ENCODE measurements at regions not wholly inside any gene's neighbourhood (a gene's known extent, or its start where the extent isn't known, plus 50 kb on each side); places are given as distances from the start of the nearest gene placed in this dataset.

DNA sequence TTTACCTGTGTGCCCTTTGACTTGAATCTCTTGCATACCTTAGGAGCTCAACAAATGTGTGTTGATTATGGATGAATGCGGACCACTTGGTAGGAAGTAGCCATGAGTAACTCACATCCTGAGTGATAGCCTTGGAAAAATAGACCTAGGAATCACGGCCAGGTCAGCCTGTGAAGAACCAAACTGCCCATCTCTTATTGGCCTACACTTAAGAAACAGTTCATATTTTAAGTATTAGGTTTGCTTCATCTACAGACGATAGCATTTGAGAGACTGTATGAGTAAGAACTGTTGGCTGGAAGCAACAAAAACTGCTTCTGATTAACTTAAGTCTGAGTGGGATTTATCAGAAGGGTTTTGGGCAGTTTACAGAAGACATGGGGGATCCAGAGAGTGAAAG, 152.5 kb upstream of the ADRA1D start:
- intact Hi-C loops (cut with micrococcal nuclease; ENCODE audit: unreplicated experiment) = no loop called here
- ChIA-PET CTCF (no interaction called here), POLR2A (no interaction called here)
- no peak for DNase-seq
- Mint-ChIP-seq H3K4me3 (ENCODE audit: unreplicated experiment) (no peak overlapping the region), H3K4me1 (ENCODE audit: low read depth, unreplicated experiment) (no peaks in the 10 kb centered on the region), H3K36me3 (ENCODE audit: insufficient read depth, unreplicated experiment) (no peaks in the 10 kb centered on the region), H3K27ac (ENCODE audit: unreplicated experiment) (no peak overlapping the region), H3K9me3 (ENCODE audit: unreplicated experiment) (no peaks in the 10 kb centered on the region), H3K27me3 (ENCODE audit: insufficient read depth, unreplicated experiment) (peaks cover 12% of the 10 kb centered on the region)
- Histone ChIP-seq H3K9me3 (peaks cover 3% of the 10 kb centered on the region; the same call in 1 of the 2 replicates), H3K4me1 (no peaks in the 10 kb centered on the region), H3K27me3 (replicated peaks; ENCODE audit: control insufficient read depth, insufficient read depth, low read length) (no peaks in the 10 kb centered on the region; the same call in 1 of the 2 replicates), H3K36me3 (ENCODE audit: control insufficient read depth, insufficient read depth, low read length) (no peaks in the 10 kb centered on the region), H3K4me3 (ENCODE audit: low read depth, low read length) (no peak overlapping the region)
- TF ChIP-seq, protein P1, sequence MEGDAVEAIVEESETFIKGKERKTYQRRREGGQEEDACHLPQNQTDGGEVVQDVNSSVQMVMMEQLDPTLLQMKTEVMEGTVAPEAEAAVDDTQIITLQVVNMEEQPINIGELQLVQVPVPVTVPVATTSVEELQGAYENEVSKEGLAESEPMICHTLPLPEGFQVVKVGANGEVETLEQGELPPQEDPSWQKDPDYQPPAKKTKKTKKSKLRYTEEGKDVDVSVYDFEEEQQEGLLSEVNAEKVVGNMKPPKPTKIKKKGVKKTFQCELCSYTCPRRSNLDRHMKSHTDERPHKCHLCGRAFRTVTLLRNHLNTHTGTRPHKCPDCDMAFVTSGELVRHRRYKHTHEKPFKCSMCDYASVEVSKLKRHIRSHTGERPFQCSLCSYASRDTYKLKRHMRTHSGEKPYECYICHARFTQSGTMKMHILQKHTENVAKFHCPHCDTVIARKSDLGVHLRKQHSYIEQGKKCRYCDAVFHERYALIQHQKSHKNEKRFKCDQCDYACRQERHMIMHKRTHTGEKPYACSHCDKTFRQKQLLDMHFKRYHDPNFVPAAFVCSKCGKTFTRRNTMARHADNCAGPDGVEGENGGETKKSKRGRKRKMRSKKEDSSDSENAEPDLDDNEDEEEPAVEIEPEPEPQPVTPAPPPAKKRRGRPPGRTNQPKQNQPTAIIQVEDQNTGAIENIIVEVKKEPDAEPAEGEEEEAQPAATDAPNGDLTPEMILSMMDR (IDR thresholded peaks at IDR 0.05; ENCODE audit: insufficient read depth in 1 of 2, low read depth in 1 of 2, low read length in 1 of 2, severe bottlenecking in 1 of 2, unreplicated experiment in 1 of 2) = no peak
- no TSS peak for BruUV-seq (replicated peaks)

DNA sequence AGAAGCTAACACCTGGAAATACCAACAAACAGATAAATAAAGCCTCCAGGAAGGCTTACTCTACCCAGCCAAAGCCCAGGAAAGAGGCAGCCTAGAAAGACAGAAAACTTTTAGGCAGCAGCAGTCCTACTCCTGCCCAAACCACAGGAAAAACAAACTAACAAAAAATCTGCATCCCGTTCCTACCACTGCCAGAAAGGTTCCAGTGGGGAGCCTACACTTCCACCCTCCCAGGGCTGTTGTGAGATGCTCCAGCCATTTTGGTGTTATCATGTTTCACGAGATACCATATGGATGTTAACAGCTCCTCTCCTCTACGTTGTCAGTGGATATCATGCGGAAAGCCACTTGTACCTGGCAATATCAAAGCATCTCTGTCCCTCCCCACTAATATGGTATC, 135.9 kb upstream of the ADRA1D start:
- no peaks in the 10 kb centered on the region for H3K4me1 ChIP-seq
- Mint-ChIP-seq H3K9me3 (ENCODE audit: unreplicated experiment) (peaks cover 9% of the 10 kb centered on the region), H3K4me3 (ENCODE audit: unreplicated experiment) (no peak overlapping the region), H3K27me3 (ENCODE audit: insufficient read depth, unreplicated experiment) (peaks cover 11% of the 10 kb centered on the region), H3K27ac (ENCODE audit: unreplicated experiment) (no peak overlapping the region), H3K36me3 (ENCODE audit: insufficient read depth, unreplicated experiment) (no peaks in the 10 kb centered on the region), H3K4me1 (ENCODE audit: low read depth, unreplicated experiment) (no peaks in the 10 kb centered on the region)
- POLR2A ChIA-PET = no interaction called here
- no peaks in the 10 kb centered on the region for H3K27me3 ChIP-seq (replicated peaks; ENCODE audit: control insufficient read depth, insufficient read depth, low read length)
- TF ChIP-seq, protein P1 (IDR thresholded peaks at IDR 0.05; ENCODE audit: insufficient read depth in 1 of 2, low read depth in 1 of 2, low read length in 1 of 2, severe bottlenecking in 1 of 2, unreplicated experiment in 1 of 2) = no peak
- DNase-seq = no peak
- CTCF ChIA-PET = no interaction called here
- BruUV-seq (replicated peaks) = no TSS peak
- no peak overlapping the region for H3K4me3 ChIP-seq (ENCODE audit: low read depth, low read length)
- no peaks in the 10 kb centered on the region for H3K9me3 ChIP-seq
- no peaks in the 10 kb centered on the region for H3K36me3 ChIP-seq (ENCODE audit: control insufficient read depth, insufficient read depth, low read length)
- intact Hi-C loops (cut with micrococcal nuclease; ENCODE audit: unreplicated experiment) = no loop called here

DNA sequence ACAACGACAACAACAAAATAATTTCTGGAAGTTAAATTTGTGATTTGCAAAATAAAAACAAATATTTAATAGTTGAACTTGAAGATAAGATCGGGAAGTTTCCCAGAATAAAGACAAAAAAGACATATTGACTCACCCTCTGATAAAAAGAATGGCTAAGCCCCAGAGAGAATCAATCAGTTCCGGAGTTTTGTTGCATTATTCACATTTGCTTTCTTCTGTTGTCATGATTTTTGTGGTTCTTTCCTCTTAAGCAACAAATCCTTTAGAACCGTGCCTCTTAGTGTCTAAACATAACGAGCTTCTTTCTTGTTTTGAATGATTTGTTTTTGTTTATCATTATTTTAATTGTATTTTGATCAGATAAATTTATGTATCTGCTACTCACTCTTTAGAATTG, 134.9 kb upstream of the ADRA1D start:
- ChIA-PET POLR2A (no interaction called here), CTCF (no interaction called here)
- intact Hi-C loops (cut with micrococcal nuclease; ENCODE audit: unreplicated experiment) = no loop called here

More for the DNA sequence above, 134.9 kb upstream of the ADRA1D start:
- Mint-ChIP-seq H3K4me1 (ENCODE audit: low read depth, unreplicated experiment) (no peaks in the 10 kb centered on the region), H3K4me3 (ENCODE audit: unreplicated experiment) (no peak overlapping the region), H3K9me3 (ENCODE audit: unreplicated experiment) (peaks cover 9% of the 10 kb centered on the region), H3K27ac (ENCODE audit: unreplicated experiment) (no peak overlapping the region), H3K27me3 (ENCODE audit: insufficient read depth, unreplicated experiment) (peaks cover 11% of the 10 kb centered on the region), H3K36me3 (ENCODE audit: insufficient read depth, unreplicated experiment) (no peaks in the 10 kb centered on the region)
- H3K4me3 ChIP-seq (ENCODE audit: low read depth, low read length) = no peak overlapping the region
- H3K36me3 ChIP-seq (ENCODE audit: control insufficient read depth, insufficient read depth, low read length) = no peaks in the 10 kb centered on the region
- H3K4me1 ChIP-seq = no peaks in the 10 kb centered on the region
- no peak for DNase-seq
- H3K27me3 ChIP-seq (replicated peaks; ENCODE audit: control insufficient read depth, insufficient read depth, low read length) = no peaks in the 10 kb centered on the region
- no peaks in the 10 kb centered on the region for H3K9me3 ChIP-seq
- no TSS peak for BruUV-seq (replicated peaks)
- TF ChIP-seq, protein P1 (IDR thresholded peaks at IDR 0.05; ENCODE audit: insufficient read depth in 1 of 2, low read depth in 1 of 2, low read length in 1 of 2, severe bottlenecking in 1 of 2, unreplicated experiment in 1 of 2) = no peak

All from Caco-2 (cell line).